ENCODE measurements at regions not wholly inside any gene's neighbourhood (a gene's known extent, or its start where the extent isn't known, plus 50 kb on each side); places are given as distances from the start of the nearest gene placed in this dataset.

DNA sequence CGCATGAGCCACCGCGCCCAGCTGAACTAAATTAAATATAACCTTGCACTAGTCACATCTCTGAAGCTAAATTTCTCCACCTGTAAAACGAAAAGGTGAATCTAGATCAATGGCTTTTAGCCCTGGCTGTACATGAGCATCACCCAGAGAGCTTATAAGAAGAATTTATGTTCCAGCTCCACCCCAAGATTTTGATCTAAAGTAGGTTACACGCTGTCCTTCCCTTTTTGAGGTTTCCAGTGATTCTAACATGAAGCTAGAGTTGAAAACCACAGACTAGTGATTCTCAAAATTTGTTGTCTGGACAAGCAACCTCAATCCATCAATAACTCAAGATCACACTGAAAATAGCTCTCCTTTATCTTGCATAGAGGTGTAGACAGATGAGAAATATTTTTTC lies 208.8 kb upstream of the CRIM1 start:
- H3K36me3 Mint-ChIP-seq (ENCODE audit: insufficient read depth), result no peaks in the 10 kb centered on the region
- H3K9me3 Mint-ChIP-seq (ENCODE audit: low read depth), result no peaks in the 10 kb centered on the region
- no peak overlapping the region for H3K4me3 Mint-ChIP-seq (ENCODE audit: low read depth)
- no peaks in the 10 kb centered on the region for H3K4me1 Mint-ChIP-seq (ENCODE audit: low read depth)
- TF ChIP-seq, protein P1, sequence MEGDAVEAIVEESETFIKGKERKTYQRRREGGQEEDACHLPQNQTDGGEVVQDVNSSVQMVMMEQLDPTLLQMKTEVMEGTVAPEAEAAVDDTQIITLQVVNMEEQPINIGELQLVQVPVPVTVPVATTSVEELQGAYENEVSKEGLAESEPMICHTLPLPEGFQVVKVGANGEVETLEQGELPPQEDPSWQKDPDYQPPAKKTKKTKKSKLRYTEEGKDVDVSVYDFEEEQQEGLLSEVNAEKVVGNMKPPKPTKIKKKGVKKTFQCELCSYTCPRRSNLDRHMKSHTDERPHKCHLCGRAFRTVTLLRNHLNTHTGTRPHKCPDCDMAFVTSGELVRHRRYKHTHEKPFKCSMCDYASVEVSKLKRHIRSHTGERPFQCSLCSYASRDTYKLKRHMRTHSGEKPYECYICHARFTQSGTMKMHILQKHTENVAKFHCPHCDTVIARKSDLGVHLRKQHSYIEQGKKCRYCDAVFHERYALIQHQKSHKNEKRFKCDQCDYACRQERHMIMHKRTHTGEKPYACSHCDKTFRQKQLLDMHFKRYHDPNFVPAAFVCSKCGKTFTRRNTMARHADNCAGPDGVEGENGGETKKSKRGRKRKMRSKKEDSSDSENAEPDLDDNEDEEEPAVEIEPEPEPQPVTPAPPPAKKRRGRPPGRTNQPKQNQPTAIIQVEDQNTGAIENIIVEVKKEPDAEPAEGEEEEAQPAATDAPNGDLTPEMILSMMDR (IDR thresholded peaks at IDR 0.05; ENCODE audit: unreplicated experiment), result no peak
- no peak overlapping the region for H3K27ac Mint-ChIP-seq
- DNase-seq (ENCODE audit: low spot score, unreplicated experiment), result no peak
- H3K27me3 Mint-ChIP-seq, result no peaks in the 10 kb centered on the region

DNA sequence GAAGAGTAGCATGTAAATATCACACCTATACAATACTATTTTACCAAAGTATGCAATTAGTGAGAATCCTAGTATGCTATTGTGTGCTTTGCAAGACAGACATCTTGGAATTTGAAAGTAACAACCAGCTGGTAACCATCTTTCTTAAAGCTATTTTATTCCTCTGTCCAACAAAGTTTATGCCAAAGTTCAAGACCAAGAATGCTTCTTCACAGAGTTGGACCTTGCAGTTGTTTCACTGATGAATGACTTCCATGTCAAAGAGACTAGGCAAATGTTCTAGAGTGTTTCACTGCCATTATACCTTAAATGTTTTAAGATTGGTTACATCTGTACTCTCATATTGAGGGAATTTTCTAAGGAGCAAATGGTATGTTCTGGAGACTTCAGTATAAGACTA lies 215.2 kb upstream of the CRIM1 start:
- DNase-seq (ENCODE audit: low spot score, unreplicated experiment), result no peak
- Mint-ChIP-seq H3K4me1 (ENCODE audit: low read depth) (no peaks in the 10 kb centered on the region), H3K27me3 (no peaks in the 10 kb centered on the region), H3K36me3 (ENCODE audit: insufficient read depth) (no peaks in the 10 kb centered on the region), H3K9me3 (ENCODE audit: low read depth) (no peaks in the 10 kb centered on the region), H3K27ac (no peak overlapping the region), H3K4me3 (ENCODE audit: low read depth) (no peak overlapping the region)
- TF ChIP-seq, protein P1 (IDR thresholded peaks at IDR 0.05; ENCODE audit: unreplicated experiment), result no peak

DNA sequence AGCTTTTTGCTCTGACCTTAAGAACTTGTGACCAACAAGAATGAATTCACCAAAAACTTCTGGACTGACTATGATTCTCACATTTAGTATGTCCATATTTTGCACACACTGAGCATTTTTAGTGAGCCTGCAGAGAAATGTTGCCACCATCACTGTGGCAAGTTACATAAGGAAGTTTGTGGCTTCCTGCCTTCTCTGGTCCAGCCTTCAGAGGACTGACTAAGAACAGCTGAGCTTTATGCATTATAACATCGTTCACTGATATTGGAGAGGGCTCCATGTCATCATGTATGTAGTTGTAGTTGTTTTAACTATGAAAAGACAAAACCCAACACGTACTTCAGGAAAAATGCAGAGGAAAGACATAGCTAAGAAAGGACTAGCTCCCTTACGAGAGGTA lies 218.0 kb upstream of the CRIM1 start:
- Mint-ChIP-seq H3K4me3 (ENCODE audit: low read depth) (no peak overlapping the region), H3K36me3 (ENCODE audit: insufficient read depth) (no peaks in the 10 kb centered on the region), H3K27ac (no peak overlapping the region), H3K4me1 (ENCODE audit: low read depth) (no peaks in the 10 kb centered on the region), H3K27me3 (no peaks in the 10 kb centered on the region), H3K9me3 (ENCODE audit: low read depth) (no peaks in the 10 kb centered on the region)
- TF ChIP-seq, protein P1 (IDR thresholded peaks at IDR 0.05; ENCODE audit: unreplicated experiment), result no peak
- no peak for DNase-seq (ENCODE audit: low spot score, unreplicated experiment)

DNA sequence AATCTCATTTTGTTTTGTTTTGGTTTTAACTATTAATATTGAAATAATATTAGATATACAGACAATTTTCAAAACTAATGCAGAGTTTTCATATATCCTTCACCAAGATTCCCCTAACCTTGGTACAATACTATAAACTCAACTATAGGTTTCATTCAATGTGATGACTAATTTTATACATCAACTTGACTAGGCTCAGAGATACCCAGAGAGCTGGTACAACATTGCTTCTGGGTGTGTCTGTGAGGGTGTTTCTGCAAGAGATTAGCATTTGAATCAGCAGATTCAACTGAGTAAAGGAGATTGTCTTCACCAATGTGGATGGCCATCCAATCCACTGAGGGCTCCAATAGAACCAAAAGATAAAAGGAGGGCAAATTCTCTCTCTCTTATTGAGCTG lies 221.3 kb upstream of the CRIM1 start:
- no peaks in the 10 kb centered on the region for H3K27me3 Mint-ChIP-seq
- H3K36me3 Mint-ChIP-seq (ENCODE audit: insufficient read depth), result no peaks in the 10 kb centered on the region
- H3K27ac Mint-ChIP-seq, result no peak overlapping the region
- DNase-seq (ENCODE audit: low spot score, unreplicated experiment), result no peak
- peaks cover 7% of the 10 kb centered on the region for H3K4me1 Mint-ChIP-seq (ENCODE audit: low read depth)
- TF ChIP-seq, protein P1 (IDR thresholded peaks at IDR 0.05; ENCODE audit: unreplicated experiment), result no peak
- no peaks in the 10 kb centered on the region for H3K9me3 Mint-ChIP-seq (ENCODE audit: low read depth)
- H3K4me3 Mint-ChIP-seq (ENCODE audit: low read depth), result no peak overlapping the region

DNA sequence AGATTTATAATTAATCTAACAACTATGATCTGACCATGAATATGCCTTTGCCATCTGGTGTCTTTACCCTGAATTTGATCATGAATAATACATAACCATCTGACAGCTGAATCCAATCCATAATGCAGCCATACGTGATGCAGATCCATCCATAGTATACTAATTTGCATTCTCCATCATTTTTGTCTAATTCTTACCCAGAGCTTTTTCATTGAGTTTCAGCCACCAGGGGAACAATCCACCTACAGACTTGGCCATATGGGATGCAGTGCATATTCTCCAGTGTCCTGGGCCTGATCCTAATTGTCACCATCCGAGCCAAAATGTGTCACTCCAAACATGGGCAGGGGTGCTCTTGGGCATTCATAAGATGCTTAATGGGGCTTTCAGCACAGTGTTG lies 227.2 kb upstream of the CRIM1 start:
- H3K4me3 Mint-ChIP-seq (ENCODE audit: low read depth), result no peak overlapping the region
- no peaks in the 10 kb centered on the region for H3K9me3 Mint-ChIP-seq (ENCODE audit: low read depth)
- no peak for DNase-seq (ENCODE audit: low spot score, unreplicated experiment)
- peaks cover 12% of the 10 kb centered on the region for H3K4me1 Mint-ChIP-seq (ENCODE audit: low read depth)
- H3K36me3 Mint-ChIP-seq (ENCODE audit: insufficient read depth), result no peaks in the 10 kb centered on the region
- TF ChIP-seq, protein P1 (IDR thresholded peaks at IDR 0.05; ENCODE audit: unreplicated experiment), result no peak
- no peak overlapping the region for H3K27ac Mint-ChIP-seq
- H3K27me3 Mint-ChIP-seq, result no peaks in the 10 kb centered on the region
